Ovary (tissue), 3 donors: ENCODE measurements at regions not wholly inside any gene's neighbourhood (a gene's known extent, or its start where the extent isn't known, plus 50 kb on each side); places are given as distances from the start of the nearest gene placed in this dataset.

ENCODE experiments used
- POLR2A ChIP-seq: fragments of 450-650 bp; IDR thresholded peaks from one replicate; pipeline ENCODE4 v1.6.1; 2017; ENCODE audit warnings: antibody characterized with exemption, mild to moderate bottlenecking, moderate library complexity
- TF ChIP-seq, protein P1 (sequence below), 3 donors: fragments of 450-650 bp in 2 of 3; fragments of 200-600 bp in 1 of 3; IDR thresholded peaks; one replicate each; pipeline versions ENCODE4 v1.5.1 to v1.8.0; 2016 to 2022; ENCODE audit warnings: antibody characterized with exemption in 3 of 3, mild to moderate bottlenecking in 1 of 3
- donor health status: DM: no; HTN: no; CAD: no.

- no peak for TF ChIP-seq POLR2A
- TF ChIP-seq, protein P1, sequence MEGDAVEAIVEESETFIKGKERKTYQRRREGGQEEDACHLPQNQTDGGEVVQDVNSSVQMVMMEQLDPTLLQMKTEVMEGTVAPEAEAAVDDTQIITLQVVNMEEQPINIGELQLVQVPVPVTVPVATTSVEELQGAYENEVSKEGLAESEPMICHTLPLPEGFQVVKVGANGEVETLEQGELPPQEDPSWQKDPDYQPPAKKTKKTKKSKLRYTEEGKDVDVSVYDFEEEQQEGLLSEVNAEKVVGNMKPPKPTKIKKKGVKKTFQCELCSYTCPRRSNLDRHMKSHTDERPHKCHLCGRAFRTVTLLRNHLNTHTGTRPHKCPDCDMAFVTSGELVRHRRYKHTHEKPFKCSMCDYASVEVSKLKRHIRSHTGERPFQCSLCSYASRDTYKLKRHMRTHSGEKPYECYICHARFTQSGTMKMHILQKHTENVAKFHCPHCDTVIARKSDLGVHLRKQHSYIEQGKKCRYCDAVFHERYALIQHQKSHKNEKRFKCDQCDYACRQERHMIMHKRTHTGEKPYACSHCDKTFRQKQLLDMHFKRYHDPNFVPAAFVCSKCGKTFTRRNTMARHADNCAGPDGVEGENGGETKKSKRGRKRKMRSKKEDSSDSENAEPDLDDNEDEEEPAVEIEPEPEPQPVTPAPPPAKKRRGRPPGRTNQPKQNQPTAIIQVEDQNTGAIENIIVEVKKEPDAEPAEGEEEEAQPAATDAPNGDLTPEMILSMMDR (IDR thresholded peaks at IDR 0.05), result no peak
These were observed 220.8 kb upstream of the HES1 start for GRCh38 chr3:193915099-193915498.
